Tibial nerve (tissue), 4 donors: ENCODE measurements at regions not wholly inside any gene's neighbourhood (a gene's known extent, or its start where the extent isn't known, plus 50 kb on each side); places are given as distances from the start of the nearest gene placed in this dataset.

Experiments
- DNase-seq, 2 donors: peaks; one replicate each; pipeline ENCODE4 v3.0.0-alpha.2; 2019; ENCODE audit warnings: low spot score in 2 of 2
- H3K27ac ChIP-seq, 4 donors: fragments of 200-600 bp; sonication (generic) in 3 of 4; one replicate each; pipeline ENCODE4 v1.5.1; 2017 to 2019; ENCODE audit warnings: mild to moderate bottlenecking in 1 of 4
- H3K27me3 ChIP-seq, 2 donors: fragments of 200-600 bp; sonication (generic) in 1 of 2; one replicate each; pipeline versions ENCODE4 v1.5.1 to v1.6.0; 2017 to 2019
- H3K36me3 ChIP-seq, 3 donors: fragments of 200-600 bp; sonication (generic); one replicate each; pipeline ENCODE4 v1.5.1; 2018 to 2019
- H3K4me1 ChIP-seq, 4 donors: fragments of 200-600 bp; sonication (generic) in 3 of 4; one replicate each; pipeline ENCODE4 v1.5.1; 2017 to 2019
- H3K4me3 ChIP-seq, 4 donors: fragments of 200-600 bp; sonication (generic) in 3 of 4; one replicate each; pipeline ENCODE4 v1.5.1; 2017 to 2019; ENCODE audit warnings: mild to moderate bottlenecking in 1 of 4, moderate library complexity in 1 of 4
- H3K9me3 ChIP-seq, 4 donors: fragments of 200-600 bp; sonication (generic) in 3 of 4; one replicate each; pipeline ENCODE4 v1.5.1; 2017 to 2019
- EP300 ChIP-seq, 2 donors: sonication (generic); formaldehyde crosslinking; IDR thresholded peaks; one replicate each; pipeline ENCODE4 v1.6.1; 2017; ENCODE audit warnings: antibody characterized with exemption in 2 of 2, mild to moderate bottlenecking in 1 of 2
- POLR2A ChIP-seq, 2 donors: fragments of 450-650 bp; IDR thresholded peaks; one replicate each; pipeline ENCODE4 v1.6.1; 2017; ENCODE audit warnings: antibody characterized with exemption in 2 of 2, mild to moderate bottlenecking in 2 of 2, moderate library complexity in 2 of 2
- WGBS, 2 donors: methylation state at CpG; one replicate each; pipeline ENCODE4 v1.1.5; 2018; 5-methylcytosine and 5-hydroxymethylcytosine counted together
- TF ChIP-seq, protein P1 (sequence below), 5 experiments: fragments of 200-600 bp in 3 of 5; fragments of 450-650 bp in 2 of 5; sonication (generic) in 3 of 5; IDR thresholded peaks; one replicate each; pipeline ENCODE4 v1.5.1; 2016 to 2019; ENCODE audit warnings: antibody characterized with exemption in 5 of 5, mild to moderate bottlenecking in 3 of 5, moderate library complexity in 2 of 5

DNA sequence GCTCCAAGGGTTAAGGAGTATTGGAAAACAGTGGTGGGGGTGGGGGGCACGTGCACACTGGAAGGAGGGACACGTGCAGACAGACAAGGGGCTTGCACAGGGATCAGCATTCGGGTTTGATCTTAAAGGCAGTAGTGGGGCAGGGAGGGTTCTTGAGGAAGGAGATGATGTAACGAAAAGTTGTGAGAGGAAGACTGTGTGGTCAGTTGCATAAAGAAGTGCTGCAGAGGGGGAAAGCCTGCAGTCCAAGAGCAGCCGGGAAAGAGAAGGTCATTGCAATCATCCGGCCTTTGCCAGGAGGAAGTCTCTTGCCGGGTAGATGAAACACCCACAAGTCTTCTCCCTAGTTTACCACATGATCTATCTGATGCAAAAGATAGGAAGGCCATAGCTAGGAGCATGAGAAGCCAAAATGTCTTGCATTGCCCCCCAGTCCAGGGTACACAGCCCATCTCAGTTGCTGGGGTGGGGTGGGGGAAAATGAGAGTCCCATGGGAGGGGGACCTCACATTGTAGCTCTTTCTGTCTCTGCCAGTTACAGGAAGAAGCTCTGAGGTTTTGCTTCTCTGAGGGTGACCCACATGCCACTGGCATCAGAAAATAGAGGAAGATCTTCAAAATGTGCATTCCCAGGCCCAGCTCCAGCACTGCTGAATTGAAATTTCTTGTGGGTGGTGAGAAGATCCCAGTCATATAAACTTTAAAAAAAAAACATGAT is 202.5 kb upstream of the RAB4A start:
- H3K9me3 ChIP-seq: no peaks in the 10 kb centered on the region
- H3K36me3 ChIP-seq: no peaks in the 10 kb centered on the region
- 21 to 22% methylated on average over 7 of the region's 7 CpGs for WGBS, 2 donors
- DNase-seq: peak in 1 of 2 donors; percentile 41
- H3K27ac ChIP-seq: no peak overlapping the region
- no peak overlapping the region for H3K4me3 ChIP-seq
- H3K27me3 ChIP-seq: no peaks in the 10 kb centered on the region
- TF ChIP-seq POLR2A (IDR thresholded peaks at IDR 0.05) (no peak), EP300 (IDR thresholded peaks at IDR 0.05) (peak in 1 of 2 donors; percentile 81)
- TF ChIP-seq, protein P1, sequence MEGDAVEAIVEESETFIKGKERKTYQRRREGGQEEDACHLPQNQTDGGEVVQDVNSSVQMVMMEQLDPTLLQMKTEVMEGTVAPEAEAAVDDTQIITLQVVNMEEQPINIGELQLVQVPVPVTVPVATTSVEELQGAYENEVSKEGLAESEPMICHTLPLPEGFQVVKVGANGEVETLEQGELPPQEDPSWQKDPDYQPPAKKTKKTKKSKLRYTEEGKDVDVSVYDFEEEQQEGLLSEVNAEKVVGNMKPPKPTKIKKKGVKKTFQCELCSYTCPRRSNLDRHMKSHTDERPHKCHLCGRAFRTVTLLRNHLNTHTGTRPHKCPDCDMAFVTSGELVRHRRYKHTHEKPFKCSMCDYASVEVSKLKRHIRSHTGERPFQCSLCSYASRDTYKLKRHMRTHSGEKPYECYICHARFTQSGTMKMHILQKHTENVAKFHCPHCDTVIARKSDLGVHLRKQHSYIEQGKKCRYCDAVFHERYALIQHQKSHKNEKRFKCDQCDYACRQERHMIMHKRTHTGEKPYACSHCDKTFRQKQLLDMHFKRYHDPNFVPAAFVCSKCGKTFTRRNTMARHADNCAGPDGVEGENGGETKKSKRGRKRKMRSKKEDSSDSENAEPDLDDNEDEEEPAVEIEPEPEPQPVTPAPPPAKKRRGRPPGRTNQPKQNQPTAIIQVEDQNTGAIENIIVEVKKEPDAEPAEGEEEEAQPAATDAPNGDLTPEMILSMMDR (IDR thresholded peaks at IDR 0.05): no peak
- H3K4me1 ChIP-seq: peaks cover 0 to 43% (median 5%) of the 10 kb centered on the region in 4 donors

DNA sequence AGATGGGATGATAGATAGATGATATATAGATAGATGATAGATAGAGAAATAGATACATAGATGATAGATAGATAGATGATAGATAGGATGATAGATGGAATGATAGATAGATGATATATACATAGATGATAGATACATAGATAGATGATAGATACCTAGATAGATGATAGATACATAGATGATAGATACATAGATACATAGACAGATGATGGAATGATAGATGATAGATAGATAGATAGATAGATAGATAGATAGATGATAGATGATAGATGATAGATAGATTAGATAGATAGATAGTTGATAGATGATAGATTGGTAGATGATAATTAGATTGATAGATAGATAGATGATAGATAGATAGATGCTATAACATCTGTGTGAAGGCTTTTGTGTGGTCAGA is 201.7 kb upstream of the RAB4A start:
- Histone ChIP-seq H3K36me3 (no peaks in the 10 kb centered on the region), H3K4me1 (peaks cover 0 to 35% (median 5%) of the 10 kb centered on the region in 4 donors), H3K9me3 (no peaks in the 10 kb centered on the region), H3K4me3 (no peak overlapping the region), H3K27ac (no peak overlapping the region), H3K27me3 (no peaks in the 10 kb centered on the region)
- TF ChIP-seq POLR2A (IDR thresholded peaks at IDR 0.05) (no peak), EP300 (IDR thresholded peaks at IDR 0.05) (no peak)
- TF ChIP-seq, protein P1 (IDR thresholded peaks at IDR 0.05): no peak
- no peak for DNase-seq

DNA sequence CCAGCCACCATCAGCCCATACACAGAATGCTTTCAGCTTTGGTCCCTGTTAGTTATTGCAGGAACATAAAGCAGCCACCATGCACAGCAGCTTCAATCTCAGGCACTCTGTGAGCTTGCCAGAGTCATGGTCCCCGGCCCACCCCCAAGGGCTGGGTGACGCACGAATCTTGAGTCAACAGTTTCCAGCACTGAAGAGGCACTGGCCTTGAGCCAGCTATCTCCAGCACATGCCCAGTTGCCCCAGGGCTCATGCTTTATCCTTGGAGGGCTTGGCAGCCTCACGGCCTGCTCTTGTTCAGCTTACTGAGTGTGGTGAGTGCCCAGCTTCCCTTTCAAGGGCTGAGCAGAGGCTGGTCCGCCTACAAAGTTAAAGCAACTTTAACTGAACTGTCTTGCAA is 200.7 kb upstream of the RAB4A start:
- 34 to 35% methylated on average over 5 of the region's 5 CpGs for WGBS, 2 donors
- H3K36me3 ChIP-seq: no peaks in the 10 kb centered on the region
- H3K4me3 ChIP-seq: no peak overlapping the region
- H3K27ac ChIP-seq: peak overlapping the region in 2 of 4 donors; percentile 65 to 67
- H3K27me3 ChIP-seq: no peaks in the 10 kb centered on the region
- no peaks in the 10 kb centered on the region for H3K9me3 ChIP-seq
- H3K4me1 ChIP-seq: peaks cover 0 to 29% (median 5%) of the 10 kb centered on the region in 4 donors
- DNase-seq: peak; percentile 46 to 60
- TF ChIP-seq EP300 (IDR thresholded peaks at IDR 0.05) (peak in 1 of 2 donors; percentile 65), POLR2A (IDR thresholded peaks at IDR 0.05) (no peak)

DNA sequence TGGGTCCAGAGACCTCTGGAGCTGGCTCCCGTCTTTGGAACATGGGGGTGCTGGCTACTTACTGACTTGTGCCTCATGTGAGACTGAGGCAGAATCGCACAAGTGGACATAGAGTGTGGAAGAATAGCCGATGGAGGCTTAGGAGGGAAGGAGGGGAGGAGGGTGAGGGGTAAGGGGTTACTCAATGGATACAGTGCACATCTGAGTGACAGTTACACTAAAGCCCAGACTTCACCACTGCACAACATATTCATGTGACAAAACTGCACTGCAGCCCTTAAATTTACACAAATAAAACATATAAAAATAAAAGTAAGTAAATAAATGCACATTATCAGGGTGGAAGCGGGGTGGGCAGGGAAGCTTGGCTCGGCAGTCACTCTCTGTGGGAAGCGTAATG is 197.7 kb upstream of the RAB4A start:
- Histone ChIP-seq H3K27me3 (no peaks in the 10 kb centered on the region), H3K9me3 (no peaks in the 10 kb centered on the region), H3K27ac (no peak overlapping the region), H3K4me3 (no peak overlapping the region), H3K36me3 (no peaks in the 10 kb centered on the region), H3K4me1 (peaks cover 0 to 18% (median 5%) of the 10 kb centered on the region in 4 donors)
- 92 to 93% methylated on average over 6 of the region's 6 CpGs for WGBS, 2 donors
- TF ChIP-seq, protein P1 (IDR thresholded peaks at IDR 0.05): no peak
- TF ChIP-seq EP300 (IDR thresholded peaks at IDR 0.05): no peak
- TF ChIP-seq POLR2A (IDR thresholded peaks at IDR 0.05): no peak
- no peak for DNase-seq

DNA sequence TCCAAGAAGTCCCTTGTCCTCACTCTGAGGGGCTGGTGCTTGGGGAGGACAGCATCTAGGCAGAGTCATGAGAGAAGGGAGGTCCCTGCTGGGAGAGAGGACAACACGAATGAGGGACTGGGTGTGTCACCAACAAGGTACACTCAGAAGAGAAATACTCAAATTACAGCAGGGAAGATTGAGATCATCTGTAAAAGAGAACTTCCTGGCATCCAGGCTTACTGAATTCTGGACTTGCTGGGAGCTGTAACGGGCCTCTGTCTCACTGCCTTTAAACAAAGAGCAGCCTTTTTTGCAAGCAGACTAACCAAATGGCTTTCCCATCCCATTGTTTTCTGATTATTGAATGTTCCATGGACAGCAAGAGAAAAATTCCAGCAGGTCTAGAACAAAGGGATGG is 195.7 kb upstream of the RAB4A start:
- Histone ChIP-seq H3K4me3 (no peak overlapping the region), H3K27ac (no peak overlapping the region), H3K9me3 (no peaks in the 10 kb centered on the region), H3K36me3 (no peaks in the 10 kb centered on the region), H3K4me1 (peaks cover 0 to 5% (median 2%) of the 10 kb centered on the region in 4 donors), H3K27me3 (no peaks in the 10 kb centered on the region)
- no peak for TF ChIP-seq POLR2A (IDR thresholded peaks at IDR 0.05)
- TF ChIP-seq, protein P1 (IDR thresholded peaks at IDR 0.05): no peak
- TF ChIP-seq EP300 (IDR thresholded peaks at IDR 0.05): no peak
- WGBS, 2 donors: 57 to 65% methylated on average over 2 of the region's 2 CpGs
- no peak for DNase-seq
